GM12874 (cell line): ENCODE measurements at regions not wholly inside any gene's neighbourhood (a gene's known extent, or its start where the extent isn't known, plus 50 kb on each side); places are given as distances from the start of the nearest gene placed in this dataset.

Experiments used
- CTCF ChIP-seq: IDR thresholded peaks from 2 replicates; pipeline ENCODE4 v1.5.1; 2011; ENCODE audit warnings: low read depth, mild to moderate bottlenecking, control low read depth, low read length, moderate library complexity; ENCODE audit not compliant: insufficient read depth

- TF ChIP-seq CTCF = no peak
These were observed 206.7 kb downstream of the SETD4 start for GRCh38 chr21:35853321-35854239.

- no peak for TF ChIP-seq CTCF
These were observed 207.5 kb downstream of the SETD4 start for GRCh38 chr21:35852820-35853219.

GRCh38 chr21:35850542-35851103, 209.7 kb downstream of the SETD4 start:
- TF ChIP-seq CTCF = no peak

GRCh38 chr21:35850029-35850428, 210.3 kb downstream of the SETD4 start:
- no peak for TF ChIP-seq CTCF

GRCh38 chr21:35849144-35849543, 211.2 kb downstream of the SETD4 start:
- TF ChIP-seq CTCF = no peak

- TF ChIP-seq CTCF = no peak
These were observed 216.2 kb downstream of the SETD4 start for GRCh38 chr21:35843911-35844667.

GRCh38 chr21:35840949-35841348, 219.4 kb downstream of the SETD4 start:
- TF ChIP-seq CTCF = no peak
